ENCODE measurements at regions not wholly inside any gene's neighbourhood (a gene's known extent, or its start where the extent isn't known, plus 50 kb on each side); places are given as distances from the start of the nearest gene placed in this dataset.

DNA sequence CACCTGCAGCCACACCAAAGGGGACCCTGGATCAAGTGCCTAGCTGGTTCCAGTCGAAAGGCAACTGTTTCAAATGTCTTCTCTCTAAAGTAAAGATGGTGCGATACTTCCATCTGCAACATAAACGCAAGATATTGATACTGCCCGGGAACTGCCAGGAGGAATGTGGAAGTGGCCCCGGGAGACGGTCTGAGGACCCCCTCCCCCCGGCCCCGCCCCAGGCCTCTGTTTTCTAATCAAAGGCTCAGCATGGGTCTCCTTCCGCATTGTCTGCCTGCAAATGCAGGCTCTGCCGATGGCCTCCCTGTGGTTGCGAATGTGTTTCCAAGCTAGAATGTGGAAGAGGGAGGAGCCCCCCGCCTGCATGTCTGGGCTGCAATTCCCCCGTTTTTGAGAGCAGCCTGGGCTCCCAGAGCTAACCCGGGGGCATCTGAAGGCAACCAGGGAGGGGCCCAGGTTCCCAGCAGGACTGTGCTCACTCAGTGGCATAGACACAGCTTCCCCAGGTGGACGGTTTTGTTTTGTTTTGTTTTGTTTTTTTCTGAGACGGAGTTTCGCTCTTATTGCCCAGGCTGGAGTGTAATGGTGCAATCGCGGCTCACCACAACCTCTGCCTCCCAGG, 223.9 kb upstream of the PPP2R2D start:
- TF ChIP-seq CTCF (IDR thresholded peaks at IDR 0.05) = no peak
- ATAC-seq (no peak), DNase-seq (no peak)
- H3K9me3 ChIP-seq = peaks cover 0 to 21% (median 0%) of the 10 kb centered on the region in 11 donors
- H3K4me1 ChIP-seq = no peaks in the 10 kb centered on the region
- 23 to 27% methylated on average over 19 of the region's 19 CpGs for WGBS, 2 donors
- H3K4me3 ChIP-seq = no peak overlapping the region
- H3K36me3 ChIP-seq = no peaks in the 10 kb centered on the region
- H3K27me3 ChIP-seq = peaks cover 0 to 42% (median 15%) of the 10 kb centered on the region in 7 donors
- intact Hi-C loops (cut with DNase I) = loop anchor here in 1 of 10 donors (10.0 kb wide), 1 partner anchor 58 kb away; no protein-coding TSS in a partner anchor
- H3K27ac ChIP-seq = no peak overlapping the region

GRCh38 chr10:131677671-131678070, 223.1 kb upstream of the PPP2R2D start:
- H3K36me3 ChIP-seq = no peaks in the 10 kb centered on the region
- H3K4me1 ChIP-seq = no peaks in the 10 kb centered on the region
- ATAC-seq = no peak
- peaks cover 0 to 49% (median 15%) of the 10 kb centered on the region in 7 donors for H3K27me3 ChIP-seq
- intact Hi-C loops (cut with DNase I) = loop anchor here in 1 of 10 donors (10.0 kb wide), 1 partner anchor 57 kb away; no protein-coding TSS in a partner anchor
- no peak overlapping the region for H3K27ac ChIP-seq
- no peak overlapping the region for H3K4me3 ChIP-seq
- peaks cover 0 to 13% (median 0%) of the 10 kb centered on the region in 11 donors for H3K9me3 ChIP-seq
- no peak for TF ChIP-seq CTCF (IDR thresholded peaks at IDR 0.05)
- WGBS, 2 donors = 67 to 75% methylated on average over 8 of the region's 8 CpGs
- DNase-seq = no peak

DNA sequence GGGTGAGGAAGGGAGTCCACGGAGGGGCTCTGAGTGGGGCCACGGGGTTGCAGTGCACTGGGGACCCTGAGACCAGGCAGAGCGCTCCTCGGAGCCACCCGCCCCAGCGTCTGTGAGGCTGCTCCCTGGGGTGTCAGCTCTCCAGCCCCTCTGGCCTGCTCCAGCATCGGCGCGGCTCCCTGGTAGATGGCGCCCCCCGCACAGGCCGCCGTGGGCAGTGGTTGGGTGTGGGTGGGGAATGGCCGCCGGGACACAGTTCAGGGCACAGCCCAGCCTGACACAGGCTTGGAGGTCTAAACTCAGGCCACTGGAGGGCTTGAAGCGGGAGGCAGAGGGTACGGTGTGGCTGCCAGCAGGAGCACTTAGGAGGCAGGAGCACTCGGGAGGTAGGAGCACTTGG, 222.6 kb upstream of the PPP2R2D start:
- no peak for TF ChIP-seq CTCF (IDR thresholded peaks at IDR 0.05)
- DNase-seq = no peak
- WGBS, 2 donors = 79 to 81% methylated on average over 18 of the region's 18 CpGs
- Histone ChIP-seq H3K4me1 (no peaks in the 10 kb centered on the region), H3K27ac (no peak overlapping the region), H3K4me3 (no peak overlapping the region), H3K27me3 (peaks cover 0 to 54% (median 15%) of the 10 kb centered on the region in 7 donors), H3K9me3 (peaks cover 0 to 8% (median 0%) of the 10 kb centered on the region in 11 donors), H3K36me3 (no peaks in the 10 kb centered on the region)
- ATAC-seq = no peak
- intact Hi-C loops (cut with DNase I) = loop anchor here in 1 of 10 donors (10.0 kb wide), 1 partner anchor 57 kb away; no protein-coding TSS in a partner anchor

DNA sequence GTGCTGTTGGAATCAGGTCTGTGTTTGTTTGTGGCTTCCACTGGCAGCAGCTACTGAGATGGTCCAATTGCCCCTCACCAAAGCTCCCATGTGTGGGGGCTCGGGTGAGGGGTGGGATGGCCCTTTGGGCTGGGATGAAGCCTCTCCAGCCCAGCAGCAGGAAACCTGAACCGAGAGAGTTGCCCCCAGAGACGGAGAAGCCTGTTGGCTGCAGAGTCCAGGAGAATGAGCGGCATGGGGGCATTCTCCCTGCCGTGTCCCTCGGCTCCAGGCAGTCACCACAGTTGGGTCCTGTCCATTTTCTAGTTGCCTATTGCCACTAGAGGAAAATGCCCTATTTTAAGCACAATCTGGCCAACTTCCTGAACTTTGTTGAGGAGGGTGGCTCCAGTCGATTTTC, 222.2 kb upstream of the PPP2R2D start:
- intact Hi-C loops (cut with DNase I) = loop anchor here in 1 of 10 donors (10.0 kb wide), 1 partner anchor 56 kb away; no protein-coding TSS in a partner anchor
- TF ChIP-seq CTCF (IDR thresholded peaks at IDR 0.05) = no peak
- H3K27me3 ChIP-seq = peaks cover 0 to 59% (median 15%) of the 10 kb centered on the region in 7 donors
- no peak overlapping the region for H3K4me3 ChIP-seq
- ATAC-seq = no peak
- no peaks in the 10 kb centered on the region for H3K4me1 ChIP-seq
- no peaks in the 10 kb centered on the region for H3K36me3 ChIP-seq
- H3K9me3 ChIP-seq = peaks cover 0 to 4% (median 0%) of the 10 kb centered on the region in 11 donors
- DNase-seq = no peak
- WGBS, 2 donors = 75 to 76% methylated on average over 7 of the region's 7 CpGs
- no peak overlapping the region for H3K27ac ChIP-seq

Measured in heart right ventricle (tissue), 16 donors.